ENCODE measurements at regions not wholly inside any gene's neighbourhood (a gene's known extent, or its start where the extent isn't known, plus 50 kb on each side); places are given as distances from the start of the nearest gene placed in this dataset.

GRCh38 chr5:123752552-123753179, 240.7 kb downstream of the CSNK1G3 start:
- no peak overlapping the region for H3K4me3 ChIP-seq (ENCODE audit: low read length in 2 of 2)
- peak; percentile 84 for ATAC-seq (ENCODE audit: low FRiP score)
- peaks cover 0 to 3% of the 10 kb centered on the region in 2 donors for H3K4me1 ChIP-seq (ENCODE audit: control insufficient read depth in 1 of 2, insufficient read depth in 2 of 2, low read length in 2 of 2)
- intact Hi-C loops (cut with DNase I) = no loop called here
- no peak for DNase-seq
- H3K9me3 ChIP-seq (ENCODE audit: control insufficient read depth, low read length) = no peaks in the 10 kb centered on the region
- no peaks in the 10 kb centered on the region for H3K27me3 ChIP-seq (ENCODE audit: control insufficient read depth in 1 of 2, insufficient read depth in 2 of 2, low read length in 1 of 2)
- 2 to 7% methylated on average over 5 of the region's 5 CpGs for WGBS, 2 donors
- peak overlapping the region; percentile 57 to 67 for H3K27ac ChIP-seq (ENCODE audit: low read depth in 1 of 2, low read length in 2 of 2)
- H3K36me3 ChIP-seq (ENCODE audit: control insufficient read depth in 1 of 2, insufficient read depth in 2 of 2, low read length in 1 of 2) = no peaks in the 10 kb centered on the region

- Histone ChIP-seq H3K9me3 (ENCODE audit: control insufficient read depth, low read length) (no peaks in the 10 kb centered on the region), H3K27ac (ENCODE audit: low read depth in 1 of 2, low read length in 2 of 2) (no peak overlapping the region), H3K4me3 (ENCODE audit: low read length in 2 of 2) (no peak overlapping the region), H3K27me3 (ENCODE audit: control insufficient read depth in 1 of 2, insufficient read depth in 2 of 2, low read length in 1 of 2) (no peaks in the 10 kb centered on the region), H3K4me1 (ENCODE audit: control insufficient read depth in 1 of 2, insufficient read depth in 2 of 2, low read length in 2 of 2) (peaks cover 0 to 3% of the 10 kb centered on the region in 2 donors), H3K36me3 (ENCODE audit: control insufficient read depth in 1 of 2, insufficient read depth in 2 of 2, low read length in 1 of 2) (no peaks in the 10 kb centered on the region)
- no peak for ATAC-seq (ENCODE audit: low FRiP score)
- WGBS, 2 donors = 99 to 100% methylated on average over 3 of the region's 3 CpGs
- intact Hi-C loops (cut with DNase I) = no loop called here
- DNase-seq = no peak
Measured at GRCh38 chr5:123751670-123752069, 239.7 kb downstream of the CSNK1G3 start.

GRCh38 chr5:123748239-123748638, 236.3 kb downstream of the CSNK1G3 start:
- no peak for ATAC-seq (ENCODE audit: low FRiP score)

GRCh38 chr5:123746683-123747360, 234.8 kb downstream of the CSNK1G3 start:
- no peak overlapping the region for H3K4me3 ChIP-seq (ENCODE audit: low read length in 2 of 2)
- H3K27ac ChIP-seq (ENCODE audit: low read depth in 1 of 2, low read length in 2 of 2) = no peak overlapping the region
- H3K4me1 ChIP-seq (ENCODE audit: control insufficient read depth in 1 of 2, insufficient read depth in 2 of 2, low read length in 2 of 2) = peaks cover 0 to 2% of the 10 kb centered on the region in 2 donors
- intact Hi-C loops (cut with DNase I) = no loop called here
- WGBS, 2 donors = 7 to 8% methylated on average over 3 of the region's 3 CpGs
- ATAC-seq (ENCODE audit: low FRiP score) = no peak
- H3K27me3 ChIP-seq (ENCODE audit: control insufficient read depth in 1 of 2, insufficient read depth in 2 of 2, low read length in 1 of 2) = no peaks in the 10 kb centered on the region
- no peak for DNase-seq
- H3K9me3 ChIP-seq (ENCODE audit: control insufficient read depth, low read length) = no peaks in the 10 kb centered on the region
- no peaks in the 10 kb centered on the region for H3K36me3 ChIP-seq (ENCODE audit: control insufficient read depth in 1 of 2, insufficient read depth in 2 of 2, low read length in 1 of 2)

More at GRCh38 chr5:123748239-123748638, 236.3 kb downstream of the CSNK1G3 start:
- Histone ChIP-seq H3K4me1 (ENCODE audit: control insufficient read depth in 1 of 2, insufficient read depth in 2 of 2, low read length in 2 of 2) (peaks cover 0 to 2% of the 10 kb centered on the region in 2 donors), H3K36me3 (ENCODE audit: control insufficient read depth in 1 of 2, insufficient read depth in 2 of 2, low read length in 1 of 2) (no peaks in the 10 kb centered on the region), H3K4me3 (ENCODE audit: low read length in 2 of 2) (no peak overlapping the region), H3K27ac (ENCODE audit: low read depth in 1 of 2, low read length in 2 of 2) (no peak overlapping the region), H3K9me3 (ENCODE audit: control insufficient read depth, low read length) (no peaks in the 10 kb centered on the region), H3K27me3 (ENCODE audit: control insufficient read depth in 1 of 2, insufficient read depth in 2 of 2, low read length in 1 of 2) (no peaks in the 10 kb centered on the region)
- intact Hi-C loops (cut with DNase I) = no loop called here
- 95% methylated on average over 1 of the region's 1 CpG for WGBS, 2 donors
- DNase-seq = no peak

DNA sequence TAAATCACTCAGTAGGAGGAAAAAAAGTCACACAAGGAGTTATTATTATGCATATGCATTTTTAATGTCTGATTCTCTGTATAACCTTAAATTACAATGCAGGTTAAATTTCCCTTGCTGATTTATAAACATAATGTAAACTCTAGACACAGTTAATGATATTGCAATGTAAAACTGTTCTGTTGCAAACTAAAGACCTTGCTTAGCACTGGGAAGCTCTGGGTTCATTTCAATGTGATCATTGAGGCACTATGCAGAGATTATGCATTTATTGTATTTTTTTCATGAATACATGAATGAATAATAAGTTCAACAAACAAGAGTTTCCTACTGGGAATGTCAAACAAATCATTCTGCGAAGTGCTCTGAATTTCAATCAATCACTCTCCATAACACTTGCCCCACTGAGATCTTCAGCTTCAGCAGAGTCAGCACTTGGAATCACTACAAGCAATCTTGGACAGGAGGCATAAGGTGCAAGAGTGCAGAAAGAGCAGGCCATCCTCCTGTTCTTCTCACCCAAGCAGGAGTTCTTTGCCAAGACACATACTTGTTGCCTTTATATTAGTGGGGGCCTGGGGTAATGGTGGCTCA, 232.1 kb downstream of the CSNK1G3 start:
- no peak for ATAC-seq (ENCODE audit: low FRiP score)
- 96 to 99% methylated on average over 1 of the region's 1 CpG for WGBS, 2 donors
- Histone ChIP-seq H3K27me3 (ENCODE audit: control insufficient read depth in 1 of 2, insufficient read depth in 2 of 2, low read length in 1 of 2) (no peaks in the 10 kb centered on the region), H3K9me3 (ENCODE audit: control insufficient read depth, low read length) (no peaks in the 10 kb centered on the region), H3K27ac (ENCODE audit: low read depth in 1 of 2, low read length in 2 of 2) (no peak overlapping the region), H3K4me1 (ENCODE audit: control insufficient read depth in 1 of 2, insufficient read depth in 2 of 2, low read length in 2 of 2) (peaks cover 0 to 2% of the 10 kb centered on the region in 2 donors), H3K4me3 (ENCODE audit: low read length in 2 of 2) (no peak overlapping the region), H3K36me3 (ENCODE audit: control insufficient read depth in 1 of 2, insufficient read depth in 2 of 2, low read length in 1 of 2) (no peaks in the 10 kb centered on the region)
- DNase-seq = no peak
- intact Hi-C loops (cut with DNase I) = no loop called here

DNA sequence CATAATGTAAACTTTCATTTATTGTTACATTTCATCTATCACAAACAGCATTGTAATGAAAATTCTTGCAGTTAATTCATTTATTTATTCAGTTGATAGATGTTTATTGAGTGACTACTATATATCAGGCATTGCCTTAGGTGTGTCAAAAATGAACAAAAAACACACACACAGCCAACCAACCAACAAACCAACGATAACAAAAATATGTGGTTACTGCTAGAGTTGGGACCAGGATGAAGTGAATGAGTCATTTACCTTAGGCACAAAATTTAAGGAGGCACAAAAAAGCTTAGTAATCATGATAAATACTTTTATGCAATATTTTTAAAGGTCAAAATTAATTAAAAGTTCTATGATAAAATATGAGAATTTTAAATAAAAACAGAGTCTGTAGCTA, 223.4 kb downstream of the CSNK1G3 start:
- no peak for ATAC-seq (ENCODE audit: low FRiP score)
- 67 to 73% methylated on average over 1 of the region's 1 CpG for WGBS, 2 donors
- no peak for DNase-seq
- Histone ChIP-seq H3K27me3 (ENCODE audit: control insufficient read depth in 1 of 2, insufficient read depth in 2 of 2, low read length in 1 of 2) (no peaks in the 10 kb centered on the region), H3K9me3 (ENCODE audit: control insufficient read depth, low read length) (no peaks in the 10 kb centered on the region), H3K4me1 (ENCODE audit: control insufficient read depth in 1 of 2, insufficient read depth in 2 of 2, low read length in 2 of 2) (no peaks in the 10 kb centered on the region), H3K27ac (ENCODE audit: low read depth in 1 of 2, low read length in 2 of 2) (no peak overlapping the region), H3K4me3 (ENCODE audit: low read length in 2 of 2) (no peak overlapping the region), H3K36me3 (ENCODE audit: control insufficient read depth in 1 of 2, insufficient read depth in 2 of 2, low read length in 1 of 2) (no peaks in the 10 kb centered on the region)
- intact Hi-C loops (cut with DNase I) = no loop called here

- H3K36me3 ChIP-seq (ENCODE audit: control insufficient read depth in 1 of 2, insufficient read depth in 2 of 2, low read length in 1 of 2) = no peaks in the 10 kb centered on the region
- intact Hi-C loops (cut with DNase I) = no loop called here
- no peak overlapping the region for H3K4me3 ChIP-seq (ENCODE audit: low read length in 2 of 2)
- H3K27me3 ChIP-seq (ENCODE audit: control insufficient read depth in 1 of 2, insufficient read depth in 2 of 2, low read length in 1 of 2) = no peaks in the 10 kb centered on the region
- no peaks in the 10 kb centered on the region for H3K4me1 ChIP-seq (ENCODE audit: control insufficient read depth in 1 of 2, insufficient read depth in 2 of 2, low read length in 2 of 2)
- no peak overlapping the region for H3K27ac ChIP-seq (ENCODE audit: low read depth in 1 of 2, low read length in 2 of 2)
- 92 to 95% methylated on average over 1 of the region's 1 CpG for WGBS, 2 donors
- DNase-seq (no peak), ATAC-seq (ENCODE audit: low FRiP score) (no peak)
- H3K9me3 ChIP-seq (ENCODE audit: control insufficient read depth, low read length) = no peaks in the 10 kb centered on the region
Measured at GRCh38 chr5:123732257-123732656, 220.3 kb downstream of the CSNK1G3 start.

- no peaks in the 10 kb centered on the region for H3K9me3 ChIP-seq (ENCODE audit: control insufficient read depth, low read length)
- no peaks in the 10 kb centered on the region for H3K27me3 ChIP-seq (ENCODE audit: control insufficient read depth in 1 of 2, insufficient read depth in 2 of 2, low read length in 1 of 2)
- DNase-seq (no peak), ATAC-seq (ENCODE audit: low FRiP score) (no peak)
- H3K4me1 ChIP-seq (ENCODE audit: control insufficient read depth in 1 of 2, insufficient read depth in 2 of 2, low read length in 2 of 2) = peaks cover 0 to 2% of the 10 kb centered on the region in 2 donors
- H3K4me3 ChIP-seq (ENCODE audit: low read length in 2 of 2) = no peak overlapping the region
- no peaks in the 10 kb centered on the region for H3K36me3 ChIP-seq (ENCODE audit: control insufficient read depth in 1 of 2, insufficient read depth in 2 of 2, low read length in 1 of 2)
- intact Hi-C loops (cut with DNase I) = no loop called here
- 65 to 100% methylated on average over 3 of the region's 3 CpGs for WGBS, 2 donors
- H3K27ac ChIP-seq (ENCODE audit: low read depth in 1 of 2, low read length in 2 of 2) = no peak overlapping the region
Measured at GRCh38 chr5:123722451-123722850, 210.5 kb downstream of the CSNK1G3 start.
